HCT116 (cell line): ENCODE measurements at regions not wholly inside any gene's neighbourhood (a gene's known extent, or its start where the extent isn't known, plus 50 kb on each side); places are given as distances from the start of the nearest gene placed in this dataset.

Experiments used
- ATAC-seq: fragments of 200-7000 bp; cut with Tn5 transposase; 2 replicates; pipeline ENCODE4 v1.9.1; 2020; ENCODE audit warnings: mild to moderate bottlenecking, moderate library complexity
- BruUV-seq: library from RNA; stranded (reverse); fragments of 400-500 nt; replicated peaks from 2 replicates; lab custom pipeline; 2021; lab: Mats Ljungman, UMichigan
- CTCF ChIA-PET: fragments of 300-600 bp; sonication (Branson Sonifier 250); formaldehyde crosslinking; loops from one replicate; lab custom pipeline; 2021; ENCODE audit warnings: antibody characterized with exemption; lab: Charles Lee
- POLR2A ChIA-PET: fragments of 300-600, 350-600 bp; sonication (Branson Sonifier 250); formaldehyde crosslinking; loops from one replicate; lab custom pipeline; 2021; ENCODE audit warnings: antibody characterized with exemption; lab: Charles Lee
- RAD21 ChIA-PET, 2 experiments: fragments of 300-600 bp; sonication (Branson Sonifier 250); formaldehyde crosslinking; loops; one replicate each; lab custom pipeline; 2023; ENCODE audit warnings: low total read pairs in 2 of 2; ENCODE audit not compliant: uncharacterized antibody in 2 of 2, unreplicated experiment in 2 of 2, low non-redundant PET in 1 of 2; lab: Charles Lee
- DNase-seq: peaks from one replicate; pipeline ENCODE4 v3.0.0-alpha.2; 2010; ENCODE audit warnings: low read depth, low spot score
- H2AFZ ChIP-seq: fragments of 200-600 bp; shearing (Covaris generic), sonication (generic); 2 replicates; pipeline ENCODE4 v1.6.1; 2017; ENCODE audit warnings: low read depth, mixed run types, mixed read lengths, antibody characterized with exemption, low read length; ENCODE audit not compliant: poor library complexity, severe bottlenecking
- H3K27ac ChIP-seq: 2 replicates; pipeline ENCODE4 v1.5.1; 2012; ENCODE audit warnings: low read depth, low read length
- H3K27me3 ChIP-seq: fragments of 200-600 bp; sonication (generic); 2 replicates; pipeline ENCODE4 v1.6.1; 2016; ENCODE audit warnings: mixed run types, low read length, mixed read lengths; ENCODE audit not compliant: insufficient read depth
- H3K36me3 ChIP-seq, 2 experiments: fragments of 200-500 bp in 1 of 2; fragments of 200-600 bp in 1 of 2; sonication (Bioruptor generic) in 1 of 2; sonication (generic) in 1 of 2; 2 replicates each; pipeline versions ENCODE4 v1.5.1 to v1.6.1; 2014 to 2016; ENCODE audit warnings: low read length in 2 of 2, inconsistent platforms in 1 of 2, mixed read lengths in 1 of 2, mixed run types in 1 of 2; ENCODE audit not compliant: insufficient read depth in 2 of 2, control insufficient read depth in 1 of 2
- H3K4me1 ChIP-seq, 2 experiments: fragments of 200-600 bp in 1 of 2; sonication (generic) in 1 of 2; 2 replicates each; pipeline versions ENCODE4 v1.5.1 to v1.6.1; 2012 to 2017; ENCODE audit warnings: low read length in 2 of 2, inconsistent platforms in 1 of 2, mild to moderate bottlenecking in 1 of 2, mixed read lengths in 1 of 2, mixed run types in 1 of 2, moderate library complexity in 1 of 2; ENCODE audit not compliant: insufficient read depth in 2 of 2, control insufficient read depth in 1 of 2
- H3K4me2 ChIP-seq: fragments of 200-600 bp; sonication (generic); 2 replicates; pipeline ENCODE4 v1.6.1; 2017; ENCODE audit warnings: mixed run types, low read length, mixed read lengths
- H3K4me3 ChIP-seq, 2 experiments: fragments of 200-600 bp in 1 of 2; sonication (generic) in 1 of 2; replicated peaks in 1 of 2; 2 replicates each; pipeline ENCODE4 v1.5.1; 2011 to 2016; ENCODE audit warnings: low read length in 2 of 2, control low read depth in 1 of 2, low read depth in 1 of 2, mild to moderate bottlenecking in 1 of 2, mixed read lengths in 1 of 2, mixed run types in 1 of 2
- H3K79me2 ChIP-seq: fragments of 200-600 bp; sonication (generic); 2 replicates; pipeline ENCODE4 v1.6.1; 2017; ENCODE audit warnings: mild to moderate bottlenecking, mixed run types, low read length, moderate library complexity, mixed read lengths; ENCODE audit not compliant: insufficient read depth
- H3K9ac ChIP-seq: fragments of 200-600 bp; sonication (generic); 2 replicates; pipeline ENCODE4 v1.6.1; 2016; ENCODE audit warnings: low read length, mixed read lengths
- H3K9me2 ChIP-seq: fragments of 200-600 bp; sonication (generic), shearing (Covaris generic); 2 replicates; pipeline ENCODE4 v1.6.1; 2017; ENCODE audit warnings: mixed run types, mild to moderate bottlenecking, moderate library complexity; ENCODE audit not compliant: insufficient read depth
- H3K9me3 ChIP-seq, 2 experiments: fragments of 200-500 bp in 1 of 2; fragments of 200-600 bp in 1 of 2; sonication (Bioruptor generic) in 1 of 2; sonication (generic) in 1 of 2; 2 replicates each; pipeline ENCODE4 v1.6.1; 2014 to 2017; ENCODE audit warnings: low read length in 2 of 2, mixed read lengths in 2 of 2, inconsistent platforms in 1 of 2, low read depth in 1 of 2, mild to moderate bottlenecking in 1 of 2, mixed run types in 1 of 2, moderate library complexity in 1 of 2; ENCODE audit not compliant: control insufficient read depth in 1 of 2, insufficient read depth in 1 of 2
- H4K20me1 ChIP-seq: fragments of 200-600 bp; sonication (generic), shearing (Covaris generic); 2 replicates; pipeline ENCODE4 v1.6.1; 2017; ENCODE audit warnings: mixed run types, mild to moderate bottlenecking, moderate library complexity; ENCODE audit not compliant: insufficient read depth
- CBX3 ChIP-seq: IDR thresholded peaks from 2 replicates; pipeline ENCODE4 v1.6.1; 2012; ENCODE audit warnings: low read depth
- CEBPB ChIP-seq: IDR thresholded peaks from 2 replicates; pipeline ENCODE4 v1.6.1; 2012; ENCODE audit warnings: low read depth
- ELF1 ChIP-seq: IDR thresholded peaks from 2 replicates; pipeline ENCODE4 v1.6.1; 2012; ENCODE audit warnings: low read depth, borderline replicate concordance
- FOSL1 ChIP-seq: IDR thresholded peaks from 2 replicates; pipeline ENCODE4 v1.6.1; 2012; ENCODE audit warnings: low read depth
- JUND ChIP-seq: IDR thresholded peaks from 2 replicates; pipeline ENCODE4 v1.6.1; 2012
- RAD21 ChIP-seq: IDR thresholded peaks from 2 replicates; pipeline ENCODE4 v1.6.1; 2012; ENCODE audit warnings: low read depth, mild to moderate bottlenecking
- SRF ChIP-seq: IDR thresholded peaks from 2 replicates; pipeline ENCODE4 v1.6.1; 2012; ENCODE audit warnings: low read depth
- YY1 ChIP-seq: IDR thresholded peaks from 2 replicates; pipeline ENCODE4 v1.6.1; 2011; ENCODE audit warnings: low read length, low read depth, moderate library complexity, mild to moderate bottlenecking; ENCODE audit not compliant: insufficient replicate concordance; ENCODE audit errors: extremely low read depth
- intact Hi-C: fragments of 100-400 bp; cut with micrococcal nuclease; formaldehyde crosslinking; loops from 2 replicates; pipeline ENCODE4 v1.10.0; 2022

DNA sequence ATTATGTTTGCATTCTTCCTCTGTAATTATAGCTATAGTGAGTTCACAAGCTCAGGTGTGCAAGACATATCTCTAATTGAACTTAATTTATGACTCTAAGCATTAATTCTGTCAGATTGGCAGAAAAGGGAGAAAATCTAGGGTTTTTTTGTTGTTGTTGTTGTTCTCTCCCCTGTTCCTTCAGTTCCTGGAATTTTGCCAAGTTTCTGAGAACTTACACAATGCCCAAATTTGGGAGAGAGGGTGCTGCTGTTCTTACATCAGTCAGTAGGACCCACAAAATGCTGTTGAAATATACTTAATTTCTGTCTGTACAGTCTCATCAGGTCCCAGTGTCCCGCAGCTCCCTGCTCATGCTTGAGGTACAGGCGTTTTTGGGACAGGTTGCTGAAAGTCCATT lies 221.8 kb upstream of the RBMS1 start:
- ChIA-PET CTCF (no interaction called here), RAD21 (no interaction called here), POLR2A (no interaction called here)
- H3K36me3 ChIP-seq = no peaks in the 10 kb centered on the region
- no peak overlapping the region for H3K27ac ChIP-seq
- ATAC-seq = no peak
- H3K79me2 ChIP-seq = no peaks in the 10 kb centered on the region
- H3K9me2 ChIP-seq = no peaks in the 10 kb centered on the region
- H3K9me3 ChIP-seq = no peaks in the 10 kb centered on the region
- H3K27me3 ChIP-seq = no peaks in the 10 kb centered on the region
- no peak overlapping the region for H3K4me2 ChIP-seq
- no TSS peak for BruUV-seq
- H3K4me3 ChIP-seq = no peak overlapping the region
- TF ChIP-seq CBX3 (no peak), FOSL1 (no peak), JUND (no peak), RAD21 (no peak), CEBPB (no peak), ELF1 (no peak)
- TF ChIP-seq, all 23 proteins: peak for 0
- H4K20me1 ChIP-seq = no peaks in the 10 kb centered on the region
- DNase-seq = no peak
- no peaks in the 10 kb centered on the region for H3K4me1 ChIP-seq
- no peak overlapping the region for H2AFZ ChIP-seq
- intact Hi-C loops = no loop called here
- no peak overlapping the region for H3K9ac ChIP-seq

DNA sequence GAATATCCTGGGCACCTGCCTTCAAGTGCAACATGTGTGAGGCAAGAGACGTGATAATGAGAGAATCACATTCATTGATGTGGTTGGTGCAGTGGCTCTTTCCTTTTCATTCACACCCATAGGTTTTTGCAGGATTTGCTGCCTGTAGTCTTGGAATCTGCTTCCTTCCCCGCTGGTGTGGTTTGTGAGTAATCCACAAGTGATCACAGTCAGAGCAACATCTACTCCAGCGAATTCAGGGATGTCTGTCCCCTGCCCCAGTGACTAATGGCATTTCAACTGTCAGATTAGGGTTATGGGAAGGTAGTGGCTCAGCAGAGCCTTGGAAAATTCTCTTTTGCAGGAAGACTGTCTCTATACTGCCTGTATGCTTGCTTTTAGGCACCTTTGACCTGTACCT lies 225.5 kb upstream of the RBMS1 start:
- H3K9ac ChIP-seq = no peak overlapping the region
- H4K20me1 ChIP-seq = no peaks in the 10 kb centered on the region
- DNase-seq (no peak), ATAC-seq (no peak)
- no peak overlapping the region for H3K4me2 ChIP-seq
- no peak overlapping the region for H2AFZ ChIP-seq
- H3K4me1 ChIP-seq = no peaks in the 10 kb centered on the region
- no peaks in the 10 kb centered on the region for H3K79me2 ChIP-seq
- intact Hi-C loops = no loop called here
- ChIA-PET POLR2A (no interaction called here), CTCF (no interaction called here), RAD21 (no interaction called here)
- no peak overlapping the region for H3K4me3 ChIP-seq
- no peak overlapping the region for H3K27ac ChIP-seq
- BruUV-seq = no TSS peak
- TF ChIP-seq YY1 (no peak), JUND (no peak), SRF (no peak), CEBPB (no peak)
- H3K27me3 ChIP-seq = no peaks in the 10 kb centered on the region
- H3K36me3 ChIP-seq = no peaks in the 10 kb centered on the region
- no peaks in the 10 kb centered on the region for H3K9me3 ChIP-seq
- no peaks in the 10 kb centered on the region for H3K9me2 ChIP-seq
